H54 (cell line): ENCODE measurements at regions not wholly inside any gene's neighbourhood (a gene's known extent, or its start where the extent isn't known, plus 50 kb on each side); places are given as distances from the start of the nearest gene placed in this dataset.

Experiments used
- DNase-seq: peaks from one replicate; pipeline ENCODE4 v3.0.0; 2011; ENCODE audit warnings: low spot score, mixed read lengths; ENCODE audit not compliant: insufficient read length
- FAIRE-seq: peaks from 3 replicates; lab custom pipeline; 2011; peaks lifted over from hg19 to GRCh38; lab: Jason Lieb, UNC
- POLR2A ChIP-seq: IDR thresholded peaks from 2 replicates; pipeline ENCODE4 v1.6.1; 2011; ENCODE audit warnings: low read depth, mild to moderate bottlenecking, low read length

GRCh38 chr17:11039342-11039741 is 201.5 kb upstream of the PIRT start:
- DNase-seq, result no peak
- no peak for FAIRE-seq
- no peak for TF ChIP-seq POLR2A

- no peak for TF ChIP-seq POLR2A
- no peak for DNase-seq
- no peak for FAIRE-seq
Observed at GRCh38 chr17:11035681-11036080, 197.8 kb upstream of the PIRT start.

- TF ChIP-seq POLR2A, result no peak
- FAIRE-seq, result no peak
- DNase-seq, result no peak
Observed at GRCh38 chr17:11031787-11032186, 193.9 kb upstream of the PIRT start.

- TF ChIP-seq POLR2A, result no peak
- FAIRE-seq (no peak), DNase-seq (no peak)
Observed at GRCh38 chr17:11029791-11030190, 191.9 kb upstream of the PIRT start.

- DNase-seq (no peak), FAIRE-seq (no peak)
- TF ChIP-seq POLR2A, result no peak
Observed at GRCh38 chr17:11028349-11028748, 190.5 kb upstream of the PIRT start.

- no peak for TF ChIP-seq POLR2A
- FAIRE-seq (no peak), DNase-seq (no peak)
Observed at GRCh38 chr17:11026903-11027302, 189.0 kb upstream of the PIRT start.

GRCh38 chr17:11023639-11024479 is 186.0 kb upstream of the PIRT start:
- DNase-seq, result no peak
- TF ChIP-seq POLR2A, result no peak
- no peak for FAIRE-seq

GRCh38 chr17:11006530-11006929 is 168.6 kb upstream of the PIRT start:
- no peak for TF ChIP-seq POLR2A
- DNase-seq (no peak), FAIRE-seq (no peak)

- DNase-seq, result no peak
- TF ChIP-seq POLR2A, result no peak
- FAIRE-seq, result no peak
Observed at GRCh38 chr17:11005940-11006339, 168.1 kb upstream of the PIRT start.

- DNase-seq, result no peak
- no peak for TF ChIP-seq POLR2A
- FAIRE-seq, result no peak
Observed at GRCh38 chr17:11002417-11002816, 164.5 kb upstream of the PIRT start.

GRCh38 chr17:11001651-11002050 is 163.8 kb upstream of the PIRT start:
- no peak for TF ChIP-seq POLR2A
- DNase-seq (no peak), FAIRE-seq (no peak)

- TF ChIP-seq POLR2A, result no peak
- FAIRE-seq (no peak), DNase-seq (no peak)
Observed at GRCh38 chr17:10999484-10999883, 161.6 kb upstream of the PIRT start.

GRCh38 chr17:10993126-10993525 is 155.2 kb upstream of the PIRT start:
- no peak for DNase-seq
- no peak for TF ChIP-seq POLR2A
- no peak for FAIRE-seq

GRCh38 chr17:10992106-10992880 is 154.4 kb upstream of the PIRT start:
- no peak for DNase-seq
- FAIRE-seq, result no peak
- no peak for TF ChIP-seq POLR2A
